ENCODE measurements at regions not wholly inside any gene's neighbourhood (a gene's known extent, or its start where the extent isn't known, plus 50 kb on each side); places are given as distances from the start of the nearest gene placed in this dataset.

DNA sequence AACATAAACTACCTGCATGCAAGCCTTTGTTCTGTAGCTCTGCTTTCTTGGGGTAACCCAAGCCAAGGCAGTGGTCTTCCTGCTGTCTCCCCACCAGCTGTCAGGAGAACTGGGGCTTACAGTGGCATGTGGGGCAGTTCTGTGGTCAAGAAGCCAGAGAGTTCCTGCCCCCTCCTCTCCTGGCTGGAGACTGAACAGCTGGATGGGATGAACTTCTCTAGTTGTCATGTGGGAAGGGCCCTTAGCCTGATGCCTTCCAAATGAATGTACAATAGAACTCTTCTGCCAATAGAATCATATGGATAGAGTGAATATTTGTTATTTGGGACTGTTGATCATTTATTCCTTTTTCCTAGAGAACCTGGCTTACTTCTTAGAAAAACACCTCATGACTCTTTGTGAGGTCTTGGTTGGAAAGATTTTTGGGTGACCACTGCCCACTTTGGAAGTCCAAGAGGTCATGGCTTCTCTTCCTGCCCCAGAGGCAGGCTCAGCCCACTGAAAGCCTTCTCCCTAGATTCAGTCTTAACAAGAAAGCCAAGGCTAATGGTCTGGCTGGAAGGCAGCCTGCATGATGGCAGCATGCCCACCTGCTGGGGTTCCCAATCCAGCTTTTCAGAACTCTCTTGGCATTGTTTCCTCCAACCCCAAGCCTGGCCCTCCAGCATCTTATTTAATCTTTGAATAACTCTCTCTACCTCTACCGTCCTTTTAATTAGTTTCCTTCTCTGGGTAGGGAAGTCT, 462.9 kb upstream of the PROK2 start:
- no peaks in the 10 kb centered on the region for H3K27me3 ChIP-seq (ENCODE audit: insufficient read depth, low read depth)
- no peak overlapping the region for H3K4me3 ChIP-seq (IDR thresholded peaks at IDR 0.05; ENCODE audit: insufficient read depth, low read depth, low read length)
- H3K27ac ChIP-seq, result no peak overlapping the region
- no peak overlapping the region for H3K9ac ChIP-seq
- no peaks in the 10 kb centered on the region for H3K79me2 ChIP-seq (ENCODE audit: insufficient read depth, low read depth)
- H3K4me2 ChIP-seq, result no peak overlapping the region
- H2AFZ ChIP-seq (ENCODE audit: low read depth), result no peak overlapping the region
- TF ChIP-seq CTCF (conservative IDR thresholded peaks at IDR 0.05; ENCODE audit: low read depth, low read length), result no peak
- no peaks in the 10 kb centered on the region for H3K36me3 ChIP-seq (ENCODE audit: insufficient read depth)
- H4K20me1 ChIP-seq (ENCODE audit: insufficient read depth), result no peaks in the 10 kb centered on the region
- no peaks in the 10 kb centered on the region for H3K4me1 ChIP-seq (ENCODE audit: low read depth, poor library complexity, severe bottlenecking)

GRCh38 chr3:72247126-72247525, 462.2 kb upstream of the PROK2 start:
- no peak for TF ChIP-seq CTCF (conservative IDR thresholded peaks at IDR 0.05; ENCODE audit: low read depth, low read length)
- Histone ChIP-seq H3K36me3 (ENCODE audit: insufficient read depth) (no peaks in the 10 kb centered on the region), H2AFZ (ENCODE audit: low read depth) (no peak overlapping the region), H3K27ac (no peak overlapping the region), H3K27me3 (ENCODE audit: insufficient read depth, low read depth) (no peaks in the 10 kb centered on the region), H3K79me2 (ENCODE audit: insufficient read depth, low read depth) (no peaks in the 10 kb centered on the region), H3K4me2 (no peak overlapping the region), H3K4me1 (ENCODE audit: low read depth, poor library complexity, severe bottlenecking) (no peaks in the 10 kb centered on the region), H4K20me1 (ENCODE audit: insufficient read depth) (no peaks in the 10 kb centered on the region), H3K4me3 (IDR thresholded peaks at IDR 0.05; ENCODE audit: insufficient read depth, low read depth, low read length) (no peak overlapping the region), H3K9ac (no peak overlapping the region)

GRCh38 chr3:72246685-72247084, 461.7 kb upstream of the PROK2 start:
- no peak overlapping the region for H3K4me2 ChIP-seq
- no peaks in the 10 kb centered on the region for H3K36me3 ChIP-seq (ENCODE audit: insufficient read depth)
- no peaks in the 10 kb centered on the region for H3K4me1 ChIP-seq (ENCODE audit: low read depth, poor library complexity, severe bottlenecking)
- no peak overlapping the region for H3K4me3 ChIP-seq (IDR thresholded peaks at IDR 0.05; ENCODE audit: insufficient read depth, low read depth, low read length)
- no peak overlapping the region for H3K27ac ChIP-seq
- no peaks in the 10 kb centered on the region for H3K79me2 ChIP-seq (ENCODE audit: insufficient read depth, low read depth)
- H4K20me1 ChIP-seq (ENCODE audit: insufficient read depth), result no peaks in the 10 kb centered on the region
- TF ChIP-seq CTCF (conservative IDR thresholded peaks at IDR 0.05; ENCODE audit: low read depth, low read length), result no peak
- no peak overlapping the region for H3K9ac ChIP-seq
- no peaks in the 10 kb centered on the region for H3K27me3 ChIP-seq (ENCODE audit: insufficient read depth, low read depth)
- H2AFZ ChIP-seq (ENCODE audit: low read depth), result no peak overlapping the region

DNA sequence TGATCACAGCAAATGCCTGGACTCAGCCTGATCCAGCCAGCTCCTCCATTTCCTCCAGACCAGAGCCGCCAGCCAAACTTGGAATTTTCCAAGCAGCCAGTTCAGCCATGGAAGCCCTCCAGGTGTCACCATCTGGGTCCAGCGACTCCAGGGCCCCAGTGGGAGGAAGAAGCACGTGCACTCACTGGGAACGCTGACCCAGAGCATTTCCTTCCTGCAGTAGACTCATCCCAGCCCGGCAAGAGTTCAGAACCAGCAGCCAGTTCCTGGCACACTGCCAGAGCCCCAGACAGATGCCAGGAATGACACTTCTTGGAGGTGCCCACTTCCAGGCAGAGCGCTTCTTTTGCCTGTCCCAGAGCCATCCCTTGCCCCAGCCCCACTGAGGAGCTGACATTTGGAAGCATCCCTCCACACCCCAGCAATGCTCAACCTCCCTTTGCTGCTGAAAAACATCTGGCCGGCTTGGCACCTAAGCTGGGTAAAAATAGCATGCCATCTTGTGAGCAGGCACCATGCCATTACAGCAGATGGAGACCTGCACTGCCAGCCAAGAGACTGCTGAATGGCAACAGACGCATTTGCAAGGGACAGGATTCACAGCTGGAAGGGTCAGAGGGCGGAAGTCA, 460.3 kb upstream of the PROK2 start:
- Histone ChIP-seq H3K4me1 (ENCODE audit: low read depth, poor library complexity, severe bottlenecking) (no peaks in the 10 kb centered on the region), H3K9ac (no peak overlapping the region), H3K36me3 (ENCODE audit: insufficient read depth) (no peaks in the 10 kb centered on the region), H3K4me2 (no peak overlapping the region), H2AFZ (ENCODE audit: low read depth) (no peak overlapping the region), H4K20me1 (ENCODE audit: insufficient read depth) (no peaks in the 10 kb centered on the region), H3K79me2 (ENCODE audit: insufficient read depth, low read depth) (no peaks in the 10 kb centered on the region), H3K27me3 (ENCODE audit: insufficient read depth, low read depth) (no peaks in the 10 kb centered on the region), H3K27ac (no peak overlapping the region), H3K4me3 (IDR thresholded peaks at IDR 0.05; ENCODE audit: insufficient read depth, low read depth, low read length) (no peak overlapping the region)
- TF ChIP-seq CTCF (conservative IDR thresholded peaks at IDR 0.05; ENCODE audit: low read depth, low read length), result no peak
